GM12865 (cell line): ENCODE measurements at regions not wholly inside any gene's neighbourhood (a gene's known extent, or its start where the extent isn't known, plus 50 kb on each side); places are given as distances from the start of the nearest gene placed in this dataset.

Experiments used
- DNase-seq: peaks from one replicate; pipeline ENCODE4 v3.0.0; 2010; ENCODE audit warnings: low read depth
- H3K4me3 ChIP-seq: 2 replicates; pipeline ENCODE4 v1.5.1; 2011; ENCODE audit warnings: mild to moderate bottlenecking, low read depth, low read length, control low read depth
- TF ChIP-seq, protein P1 (sequence below): IDR thresholded peaks from 2 replicates; pipeline ENCODE4 v1.5.1; 2011; ENCODE audit warnings: low read length, control low read depth, low read depth, inconsistent platforms; ENCODE audit not compliant: insufficient read depth; ENCODE audit errors: missing control alignments

DNA sequence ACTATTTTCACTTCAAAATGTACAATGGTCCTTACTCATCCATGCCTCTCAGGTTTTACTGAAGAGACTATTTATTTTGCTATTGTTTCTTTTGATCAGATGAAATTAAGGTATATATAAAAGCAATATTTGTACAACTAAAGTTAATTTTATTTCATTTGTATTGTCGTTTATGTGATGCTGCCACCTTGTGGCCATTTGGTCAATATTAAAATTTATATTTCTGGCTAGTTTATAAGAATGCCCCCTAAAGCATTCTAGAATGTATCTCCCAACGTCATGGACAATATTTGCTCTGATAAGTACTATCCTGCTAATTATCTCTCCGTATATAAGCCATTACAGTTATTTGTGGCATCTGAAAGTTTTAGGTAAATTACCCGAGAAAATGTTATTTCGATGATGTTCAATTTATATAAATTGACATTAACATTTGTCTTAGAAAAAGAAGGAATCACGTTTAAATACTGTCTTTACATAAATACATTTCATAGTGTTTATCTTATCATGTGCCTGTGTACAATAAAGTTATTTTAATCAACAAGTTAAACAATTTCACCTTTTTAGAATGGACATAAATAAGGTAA, 680.0 kb downstream of the TAF11L14 start:
- no peak overlapping the region for H3K4me3 ChIP-seq
- DNase-seq = peak; percentile 20
- TF ChIP-seq, protein P1, sequence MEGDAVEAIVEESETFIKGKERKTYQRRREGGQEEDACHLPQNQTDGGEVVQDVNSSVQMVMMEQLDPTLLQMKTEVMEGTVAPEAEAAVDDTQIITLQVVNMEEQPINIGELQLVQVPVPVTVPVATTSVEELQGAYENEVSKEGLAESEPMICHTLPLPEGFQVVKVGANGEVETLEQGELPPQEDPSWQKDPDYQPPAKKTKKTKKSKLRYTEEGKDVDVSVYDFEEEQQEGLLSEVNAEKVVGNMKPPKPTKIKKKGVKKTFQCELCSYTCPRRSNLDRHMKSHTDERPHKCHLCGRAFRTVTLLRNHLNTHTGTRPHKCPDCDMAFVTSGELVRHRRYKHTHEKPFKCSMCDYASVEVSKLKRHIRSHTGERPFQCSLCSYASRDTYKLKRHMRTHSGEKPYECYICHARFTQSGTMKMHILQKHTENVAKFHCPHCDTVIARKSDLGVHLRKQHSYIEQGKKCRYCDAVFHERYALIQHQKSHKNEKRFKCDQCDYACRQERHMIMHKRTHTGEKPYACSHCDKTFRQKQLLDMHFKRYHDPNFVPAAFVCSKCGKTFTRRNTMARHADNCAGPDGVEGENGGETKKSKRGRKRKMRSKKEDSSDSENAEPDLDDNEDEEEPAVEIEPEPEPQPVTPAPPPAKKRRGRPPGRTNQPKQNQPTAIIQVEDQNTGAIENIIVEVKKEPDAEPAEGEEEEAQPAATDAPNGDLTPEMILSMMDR = peak; percentile 29

- TF ChIP-seq, protein P1 = no peak
- H3K4me3 ChIP-seq = no peak overlapping the region
- no peak for DNase-seq
These were observed 687.1 kb downstream of the TAF11L14 start for GRCh38 chr5:18321262-18321942.

GRCh38 chr5:18323891-18324290, 689.6 kb downstream of the TAF11L14 start:
- DNase-seq = no peak
- TF ChIP-seq, protein P1 = no peak
- H3K4me3 ChIP-seq = no peak overlapping the region

- H3K4me3 ChIP-seq = no peak overlapping the region
- DNase-seq = no peak
- TF ChIP-seq, protein P1 = no peak
These were observed 691.2 kb downstream of the TAF11L14 start for GRCh38 chr5:18325431-18325830.

DNA sequence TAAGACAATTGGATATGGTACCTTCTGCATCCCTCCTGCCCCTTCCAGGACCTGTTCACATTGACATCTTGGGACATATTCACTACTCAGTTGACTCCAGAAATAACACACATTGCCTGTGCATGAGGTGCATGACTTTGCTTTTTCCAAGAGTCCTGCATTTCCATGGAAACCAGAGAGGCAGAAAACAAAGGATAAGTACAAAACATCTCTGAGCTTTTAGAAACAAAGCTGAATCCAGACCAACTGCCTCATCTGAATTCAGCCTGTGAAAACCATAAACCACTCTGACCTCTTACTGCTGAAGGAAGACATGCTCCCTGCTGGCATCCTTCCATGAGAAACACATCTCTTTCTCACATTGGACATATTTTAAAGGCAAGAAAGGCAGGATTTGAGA, 695.1 kb downstream of the TAF11L14 start:
- TF ChIP-seq, protein P1 = no peak

GRCh38 chr5:18333841-18334240, 699.6 kb downstream of the TAF11L14 start:
- TF ChIP-seq, protein P1 = no peak
- no peak for DNase-seq
- H3K4me3 ChIP-seq = no peak overlapping the region

More for the DNA sequence above, 695.1 kb downstream of the TAF11L14 start:
- no peak for DNase-seq
- H3K4me3 ChIP-seq = no peak overlapping the region
